ENCODE measurements at regions not wholly inside any gene's neighbourhood (a gene's known extent, or its start where the extent isn't known, plus 50 kb on each side); places are given as distances from the start of the nearest gene placed in this dataset.

DNA sequence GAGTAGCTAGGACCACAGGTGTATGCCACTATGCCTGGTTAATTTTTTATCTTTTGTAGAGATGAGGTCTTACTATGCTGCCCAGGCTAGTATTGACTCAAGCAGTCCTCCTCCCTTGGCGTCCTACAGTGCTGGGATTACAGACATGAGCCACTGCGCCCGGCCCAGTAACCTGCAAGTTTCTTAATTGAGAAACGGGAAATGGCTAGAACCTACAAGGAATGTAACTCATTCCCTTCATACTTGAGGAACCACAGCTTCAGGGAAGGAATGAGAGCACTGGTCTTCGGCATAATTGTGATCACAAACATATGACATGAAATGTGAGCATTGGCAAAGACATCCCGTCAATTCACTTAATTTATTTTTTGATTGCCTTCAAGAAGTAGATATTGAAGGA lies 157.0 kb downstream of the KLF5 start:
- Histone ChIP-seq H3K27me3 (no peaks in the 10 kb centered on the region), H3K79me2 (no peaks in the 10 kb centered on the region), H3K27ac (peak overlapping the region; percentile 69), H3K9me3 (ENCODE audit: low read depth) (no peaks in the 10 kb centered on the region), H3K4me1 (ENCODE audit: insufficient read depth) (peaks cover 26% of the 10 kb centered on the region), H3K4me3 (no peak overlapping the region), H4K20me1 (ENCODE audit: insufficient read depth, poor library complexity, severe bottlenecking) (no peaks in the 10 kb centered on the region), H3K4me2 (peak overlapping the region; percentile 25), H2AFZ (peak overlapping the region; percentile 37), H3K9me2 (replicated peaks; ENCODE audit: insufficient read depth) (no peaks in the 10 kb centered on the region), H3K36me3 (replicated peaks; ENCODE audit: insufficient read depth, low read depth) (no peaks in the 10 kb centered on the region)
- no peak for DNase-seq (ENCODE audit: low spot score)
- WGBS (ENCODE audit: low lambda C conversion rate, missing lambda C conversion rate): 58% methylated on average over 6 of the region's 6 CpGs
- TF ChIP-seq, protein P1, sequence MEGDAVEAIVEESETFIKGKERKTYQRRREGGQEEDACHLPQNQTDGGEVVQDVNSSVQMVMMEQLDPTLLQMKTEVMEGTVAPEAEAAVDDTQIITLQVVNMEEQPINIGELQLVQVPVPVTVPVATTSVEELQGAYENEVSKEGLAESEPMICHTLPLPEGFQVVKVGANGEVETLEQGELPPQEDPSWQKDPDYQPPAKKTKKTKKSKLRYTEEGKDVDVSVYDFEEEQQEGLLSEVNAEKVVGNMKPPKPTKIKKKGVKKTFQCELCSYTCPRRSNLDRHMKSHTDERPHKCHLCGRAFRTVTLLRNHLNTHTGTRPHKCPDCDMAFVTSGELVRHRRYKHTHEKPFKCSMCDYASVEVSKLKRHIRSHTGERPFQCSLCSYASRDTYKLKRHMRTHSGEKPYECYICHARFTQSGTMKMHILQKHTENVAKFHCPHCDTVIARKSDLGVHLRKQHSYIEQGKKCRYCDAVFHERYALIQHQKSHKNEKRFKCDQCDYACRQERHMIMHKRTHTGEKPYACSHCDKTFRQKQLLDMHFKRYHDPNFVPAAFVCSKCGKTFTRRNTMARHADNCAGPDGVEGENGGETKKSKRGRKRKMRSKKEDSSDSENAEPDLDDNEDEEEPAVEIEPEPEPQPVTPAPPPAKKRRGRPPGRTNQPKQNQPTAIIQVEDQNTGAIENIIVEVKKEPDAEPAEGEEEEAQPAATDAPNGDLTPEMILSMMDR (IDR thresholded peaks at IDR 0.05; ENCODE audit: poor library complexity): no peak
- TF ChIP-seq EZH2 (IDR thresholded peaks at IDR 0.05; ENCODE audit: borderline replicate concordance) (no peak), EZH2phosphoT487 (IDR thresholded peaks at IDR 0.05; ENCODE audit: low read depth, severe bottlenecking, unreplicated experiment) (no peak)

DNA sequence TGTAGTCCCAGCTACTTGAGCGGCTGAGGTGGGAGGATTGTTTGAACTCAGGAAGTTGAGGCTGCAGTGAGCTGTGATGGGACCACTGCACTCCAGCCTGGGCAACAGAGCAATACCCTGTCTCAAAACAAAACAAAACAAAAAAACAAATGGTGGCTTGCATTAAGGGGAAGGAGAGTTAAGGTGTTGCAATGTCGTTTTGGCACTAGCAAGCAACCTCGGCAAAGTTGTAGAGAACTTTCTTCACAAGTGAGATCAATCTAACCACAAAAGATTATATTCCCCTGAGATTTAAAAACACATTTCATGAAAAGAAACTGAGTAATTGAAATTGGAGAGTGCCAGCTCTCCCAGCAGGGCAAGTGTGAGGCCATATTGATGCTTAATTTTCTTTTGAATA lies 153.7 kb downstream of the KLF5 start:
- H3K27ac ChIP-seq: no peak overlapping the region
- H3K27me3 ChIP-seq: no peaks in the 10 kb centered on the region
- no peak for DNase-seq (ENCODE audit: low spot score)
- H2AFZ ChIP-seq: no peak overlapping the region
- no peaks in the 10 kb centered on the region for H3K36me3 ChIP-seq (replicated peaks; ENCODE audit: insufficient read depth, low read depth)
- H3K79me2 ChIP-seq: no peaks in the 10 kb centered on the region
- no peak overlapping the region for H3K4me2 ChIP-seq
- no peaks in the 10 kb centered on the region for H4K20me1 ChIP-seq (ENCODE audit: insufficient read depth, poor library complexity, severe bottlenecking)
- H3K9me3 ChIP-seq (ENCODE audit: low read depth): no peaks in the 10 kb centered on the region
- no peaks in the 10 kb centered on the region for H3K9me2 ChIP-seq (replicated peaks; ENCODE audit: insufficient read depth)
- TF ChIP-seq, protein P1 (IDR thresholded peaks at IDR 0.05; ENCODE audit: poor library complexity): no peak
- no peak for TF ChIP-seq EZH2phosphoT487 (IDR thresholded peaks at IDR 0.05; ENCODE audit: low read depth, severe bottlenecking, unreplicated experiment)
- TF ChIP-seq EZH2 (IDR thresholded peaks at IDR 0.05; ENCODE audit: borderline replicate concordance): no peak
- H3K4me1 ChIP-seq (ENCODE audit: insufficient read depth): peaks cover 30% of the 10 kb centered on the region
- WGBS (ENCODE audit: low lambda C conversion rate, missing lambda C conversion rate): 92% methylated on average over 3 of the region's 3 CpGs
- H3K4me3 ChIP-seq: no peak overlapping the region

DNA sequence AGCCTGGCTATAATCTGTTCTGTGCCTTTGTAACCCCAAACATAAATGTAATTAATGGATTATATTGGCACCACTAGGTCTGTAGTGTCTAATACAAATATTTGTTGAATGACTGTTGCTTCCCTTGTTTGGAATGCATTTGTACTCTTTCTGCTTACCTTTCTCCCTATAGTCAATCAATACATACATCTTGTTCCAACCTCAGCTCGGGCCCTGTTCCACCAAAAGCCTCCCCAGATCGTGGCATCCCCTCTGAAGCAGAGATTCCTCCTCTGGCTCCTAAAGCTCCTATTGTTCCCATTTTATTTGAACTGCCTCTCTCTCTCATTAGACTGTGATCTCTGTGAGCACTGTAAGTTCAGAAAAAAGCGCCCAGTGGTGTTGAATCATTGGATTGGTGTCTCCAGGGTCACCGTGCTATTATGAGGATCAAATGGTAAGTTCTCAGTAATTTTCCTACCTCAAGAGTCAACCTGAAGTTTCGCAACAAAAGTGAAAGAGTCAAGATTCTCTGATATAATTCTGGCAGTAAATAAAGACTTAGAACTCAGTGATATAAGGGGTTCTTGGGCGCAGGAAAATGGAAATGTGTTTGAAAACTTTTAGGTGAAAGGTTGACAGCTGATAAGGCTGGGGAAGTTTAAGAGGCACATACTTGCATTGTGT lies 151.5 kb downstream of the KLF5 start:
- H3K4me2 ChIP-seq: peak overlapping the region; percentile 51
- no peaks in the 10 kb centered on the region for H4K20me1 ChIP-seq (ENCODE audit: insufficient read depth, poor library complexity, severe bottlenecking)
- H3K27ac ChIP-seq: peak overlapping the region; percentile 74
- WGBS (ENCODE audit: low lambda C conversion rate, missing lambda C conversion rate): 53% methylated on average over 6 of the region's 6 CpGs
- H3K27me3 ChIP-seq: no peaks in the 10 kb centered on the region
- H3K4me3 ChIP-seq: no peak overlapping the region
- TF ChIP-seq EZH2phosphoT487 (IDR thresholded peaks at IDR 0.05; ENCODE audit: low read depth, severe bottlenecking, unreplicated experiment) (no peak), EZH2 (IDR thresholded peaks at IDR 0.05; ENCODE audit: borderline replicate concordance) (no peak)
- TF ChIP-seq, protein P1 (IDR thresholded peaks at IDR 0.05; ENCODE audit: poor library complexity): no peak
- no peaks in the 10 kb centered on the region for H3K9me2 ChIP-seq (replicated peaks; ENCODE audit: insufficient read depth)
- peaks cover 12% of the 10 kb centered on the region for H3K4me1 ChIP-seq (ENCODE audit: insufficient read depth)
- DNase-seq (ENCODE audit: low spot score): peak; percentile 57
- no peak overlapping the region for H2AFZ ChIP-seq
- H3K9me3 ChIP-seq (ENCODE audit: low read depth): no peaks in the 10 kb centered on the region
- no peaks in the 10 kb centered on the region for H3K79me2 ChIP-seq
- no peaks in the 10 kb centered on the region for H3K36me3 ChIP-seq (replicated peaks; ENCODE audit: insufficient read depth, low read depth)

Data from hepatocyte (in vitro differentiated cells).